ENCODE measurements at regions not wholly inside any gene's neighbourhood (a gene's known extent, or its start where the extent isn't known, plus 50 kb on each side); places are given as distances from the start of the nearest gene placed in this dataset.

GRCh38 chr1:225707824-225708223 lies 54.9 kb upstream of the ENAH start:
- DNase-seq = no peak

- DNase-seq = peak; percentile 26
These were observed 56.2 kb upstream of the ENAH start for GRCh38 chr1:225709101-225709500.

GRCh38 chr1:225710804-225711203 lies 57.9 kb upstream of the ENAH start:
- DNase-seq = no peak

GRCh38 chr1:225711236-225711937 lies 58.5 kb upstream of the ENAH start:
- DNase-seq = no peak

- DNase-seq = no peak
These were observed 59.5 kb upstream of the ENAH start for GRCh38 chr1:225712391-225712790.

GRCh38 chr1:225713281-225713680 lies 60.4 kb upstream of the ENAH start:
- no peak for DNase-seq

GRCh38 chr1:225720937-225721336 lies 56.7 kb upstream of the SRP9 start:
- no peak for DNase-seq

- no peak for DNase-seq
These were observed 53.4 kb upstream of the SRP9 start for GRCh38 chr1:225724251-225724650.

All from NCI-H510A (cell line).